Coronary artery (tissue), 2 donors: ENCODE measurements at regions not wholly inside any gene's neighbourhood (a gene's known extent, or its start where the extent isn't known, plus 50 kb on each side); places are given as distances from the start of the nearest gene placed in this dataset.
"Not testable (repeated sequence)": the region's sequence is repeated elsewhere in the genome, so short reads cannot be mapped to it uniquely, and the experiment has no call there.

Experiments
- DNase-seq: peaks from one replicate; pipeline ENCODE4 v3.0.0-alpha.2; 2017; ENCODE audit warnings: low spot score
- H3K27ac ChIP-seq, 2 donors: fragments of 200-600 bp; sonication (generic); one replicate each; pipeline ENCODE4 v1.5.1; 2016 to 2019
- H3K4me3 ChIP-seq: fragments of 200-600 bp; sonication (generic); 2 replicates; pipeline ENCODE4 v1.5.1; 2016; ENCODE audit warnings: mild to moderate bottlenecking, moderate library complexity
- TF ChIP-seq, protein P1 (sequence below): fragments of 200-600 bp; sonication (generic); IDR thresholded peaks from one replicate; pipeline ENCODE4 v1.5.1; 2019; ENCODE audit warnings: antibody characterized with exemption

- TF ChIP-seq, protein P1, sequence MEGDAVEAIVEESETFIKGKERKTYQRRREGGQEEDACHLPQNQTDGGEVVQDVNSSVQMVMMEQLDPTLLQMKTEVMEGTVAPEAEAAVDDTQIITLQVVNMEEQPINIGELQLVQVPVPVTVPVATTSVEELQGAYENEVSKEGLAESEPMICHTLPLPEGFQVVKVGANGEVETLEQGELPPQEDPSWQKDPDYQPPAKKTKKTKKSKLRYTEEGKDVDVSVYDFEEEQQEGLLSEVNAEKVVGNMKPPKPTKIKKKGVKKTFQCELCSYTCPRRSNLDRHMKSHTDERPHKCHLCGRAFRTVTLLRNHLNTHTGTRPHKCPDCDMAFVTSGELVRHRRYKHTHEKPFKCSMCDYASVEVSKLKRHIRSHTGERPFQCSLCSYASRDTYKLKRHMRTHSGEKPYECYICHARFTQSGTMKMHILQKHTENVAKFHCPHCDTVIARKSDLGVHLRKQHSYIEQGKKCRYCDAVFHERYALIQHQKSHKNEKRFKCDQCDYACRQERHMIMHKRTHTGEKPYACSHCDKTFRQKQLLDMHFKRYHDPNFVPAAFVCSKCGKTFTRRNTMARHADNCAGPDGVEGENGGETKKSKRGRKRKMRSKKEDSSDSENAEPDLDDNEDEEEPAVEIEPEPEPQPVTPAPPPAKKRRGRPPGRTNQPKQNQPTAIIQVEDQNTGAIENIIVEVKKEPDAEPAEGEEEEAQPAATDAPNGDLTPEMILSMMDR: no peak
- no peak overlapping the region for H3K4me3 ChIP-seq
- no peak overlapping the region for H3K27ac ChIP-seq
- DNase-seq: no peak
Measured at GRCh38 chr10:80952436-80952835, 414.7 kb downstream of the SH2D4B start.

GRCh38 chr10:80957161-80957560, 419.5 kb downstream of the SH2D4B start:
- no peak for DNase-seq
- H3K27ac ChIP-seq: no peak overlapping the region
- TF ChIP-seq, protein P1: no peak

GRCh38 chr10:80964179-80964578, 426.5 kb downstream of the SH2D4B start:
- H3K4me3 ChIP-seq: no peak overlapping the region
- no peak for DNase-seq
- no peak overlapping the region for H3K27ac ChIP-seq
- TF ChIP-seq, protein P1: no peak

More at GRCh38 chr10:80957161-80957560, 419.5 kb downstream of the SH2D4B start:
- H3K4me3 ChIP-seq: no peak overlapping the region

- TF ChIP-seq, protein P1: no peak
- no peak for DNase-seq
- Histone ChIP-seq H3K4me3 (no peak overlapping the region), H3K27ac (no peak overlapping the region)
Measured at GRCh38 chr10:80964955-80965614, 427.4 kb downstream of the SH2D4B start.

- TF ChIP-seq, protein P1: no peak
- Histone ChIP-seq H3K4me3 (no peak overlapping the region), H3K27ac (no peak overlapping the region)
- no peak for DNase-seq
Measured at GRCh38 chr10:80966326-80966986, 428.8 kb downstream of the SH2D4B start.

DNA sequence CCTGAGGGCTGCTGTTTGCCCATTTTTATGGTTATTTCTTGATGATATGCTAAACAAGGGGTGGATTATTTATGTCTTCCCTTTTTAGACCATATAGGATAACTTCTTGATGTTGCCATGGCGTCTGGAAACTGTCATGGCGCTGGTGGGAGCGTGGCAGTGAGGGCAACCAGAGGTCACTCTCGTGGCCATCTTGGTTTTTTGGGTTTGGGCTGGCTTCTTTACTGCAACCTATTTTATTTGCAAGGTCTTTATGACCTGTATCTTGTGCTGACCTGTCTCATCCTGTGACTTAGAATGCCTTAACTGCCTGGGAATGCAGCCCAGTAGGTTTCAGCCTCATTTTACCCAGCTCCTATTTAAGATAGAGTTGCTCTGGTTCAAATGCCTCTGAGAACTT, 429.7 kb downstream of the SH2D4B start:
- not testable (repeated sequence) for DNase-seq, H3K4me3 ChIP-seq, H3K27ac ChIP-seq

- H3K4me3 ChIP-seq: no peak overlapping the region
- TF ChIP-seq, protein P1: no peak
- H3K27ac ChIP-seq: no peak overlapping the region
- DNase-seq: no peak
Measured at GRCh38 chr10:80968903-80969302, 431.2 kb downstream of the SH2D4B start.
